ENCODE measurements at regions not wholly inside any gene's neighbourhood (a gene's known extent, or its start where the extent isn't known, plus 50 kb on each side); places are given as distances from the start of the nearest gene placed in this dataset.
"Not testable (repeated sequence)": the region's sequence is repeated elsewhere in the genome, so short reads cannot be mapped to it uniquely, and the experiment has no call there.

DNA sequence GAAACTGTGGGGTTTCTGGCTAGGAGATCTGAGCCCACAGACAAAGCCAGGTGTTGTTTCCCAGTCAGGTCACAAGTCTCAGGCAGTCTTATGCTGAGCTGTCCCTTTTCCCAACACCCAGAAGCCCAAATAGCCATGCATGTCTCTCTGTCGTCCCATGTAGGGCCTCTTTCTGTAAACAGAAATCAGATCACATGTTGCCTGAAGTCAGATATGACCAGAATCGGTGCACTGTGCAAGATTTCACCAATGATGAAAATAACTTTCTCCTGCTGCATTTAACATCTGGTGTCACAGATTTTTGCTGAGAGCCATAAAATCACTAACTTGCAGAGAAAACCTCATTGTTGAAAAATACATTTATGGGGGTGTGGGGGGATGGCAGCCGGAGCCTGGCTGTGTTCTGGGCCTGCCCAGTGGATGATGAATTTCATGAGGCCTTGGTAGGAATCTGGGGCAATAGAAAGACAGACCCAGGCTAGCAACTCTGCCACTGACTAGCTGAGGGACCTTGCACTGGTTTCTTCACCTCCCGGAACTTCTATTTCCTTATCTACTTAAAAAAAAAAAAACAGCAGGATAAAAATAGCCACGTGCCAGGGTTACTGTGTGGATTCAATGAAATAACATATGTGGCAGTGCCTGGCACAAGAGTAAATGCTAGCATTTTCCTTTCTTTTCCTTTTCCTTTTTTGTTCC lies 158.8 kb upstream of the NFIA start:
- Mint-ChIP-seq H3K4me3 (no peak overlapping the region), H3K36me3 (no peaks in the 10 kb centered on the region), H3K27me3 (no peaks in the 10 kb centered on the region), H3K4me1 (no peaks in the 10 kb centered on the region), H3K9me3 (no peaks in the 10 kb centered on the region), H3K27ac (no peak overlapping the region)
- DNase-seq (no peak), ATAC-seq (replicated peaks) (no peak)

DNA sequence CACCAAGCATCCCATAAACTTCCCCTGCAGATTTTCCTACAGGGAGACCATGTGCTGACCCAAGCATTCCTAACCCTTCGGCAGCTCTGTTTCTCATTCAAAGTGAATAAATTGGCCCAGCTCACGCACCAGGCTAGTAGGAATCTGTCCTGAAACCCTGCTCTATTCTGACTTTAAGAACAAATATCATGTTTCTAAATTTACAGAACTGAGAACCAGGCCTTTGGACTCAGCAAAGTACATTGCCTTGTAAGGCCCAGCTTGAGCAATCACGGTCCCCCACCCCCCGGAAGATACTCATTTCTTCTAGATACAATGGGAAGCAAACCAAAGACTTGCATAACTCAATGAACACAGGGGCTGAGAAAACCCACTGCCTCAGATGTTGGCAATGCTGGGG lies 160.1 kb upstream of the NFIA start:
- H3K27me3 Mint-ChIP-seq, result no peaks in the 10 kb centered on the region
- H3K4me3 Mint-ChIP-seq, result no peak overlapping the region
- no peak overlapping the region for H3K27ac Mint-ChIP-seq
- DNase-seq (no peak), ATAC-seq (replicated peaks) (no peak)
- H3K4me1 Mint-ChIP-seq, result no peaks in the 10 kb centered on the region
- H3K36me3 Mint-ChIP-seq, result no peaks in the 10 kb centered on the region
- H3K9me3 Mint-ChIP-seq, result no peaks in the 10 kb centered on the region

DNA sequence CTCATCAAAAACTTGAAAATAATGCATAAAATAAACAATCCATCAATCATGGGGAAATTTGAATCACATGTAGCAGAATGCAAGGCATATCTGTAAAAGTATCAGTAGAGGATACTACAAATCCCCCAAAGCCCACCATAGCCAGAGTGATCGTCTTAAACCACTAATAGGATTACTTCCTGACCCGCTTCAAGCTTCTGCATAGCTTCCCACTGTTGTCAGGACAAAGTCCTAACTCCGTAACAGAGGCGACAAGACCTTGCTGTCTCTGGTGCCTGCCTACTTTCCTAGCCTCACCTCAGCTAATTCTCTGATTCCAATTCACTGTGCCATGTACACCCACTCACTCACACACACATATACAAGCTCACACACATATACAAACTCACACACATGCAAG lies 161.2 kb upstream of the NFIA start:
- no peak for DNase-seq
- Mint-ChIP-seq H3K4me3 (no peak overlapping the region), H3K27ac (no peak overlapping the region), H3K4me1 (no peaks in the 10 kb centered on the region), H3K9me3 (no peaks in the 10 kb centered on the region), H3K36me3 (no peaks in the 10 kb centered on the region), H3K27me3 (no peaks in the 10 kb centered on the region)
- ATAC-seq (replicated peaks), result no peak

DNA sequence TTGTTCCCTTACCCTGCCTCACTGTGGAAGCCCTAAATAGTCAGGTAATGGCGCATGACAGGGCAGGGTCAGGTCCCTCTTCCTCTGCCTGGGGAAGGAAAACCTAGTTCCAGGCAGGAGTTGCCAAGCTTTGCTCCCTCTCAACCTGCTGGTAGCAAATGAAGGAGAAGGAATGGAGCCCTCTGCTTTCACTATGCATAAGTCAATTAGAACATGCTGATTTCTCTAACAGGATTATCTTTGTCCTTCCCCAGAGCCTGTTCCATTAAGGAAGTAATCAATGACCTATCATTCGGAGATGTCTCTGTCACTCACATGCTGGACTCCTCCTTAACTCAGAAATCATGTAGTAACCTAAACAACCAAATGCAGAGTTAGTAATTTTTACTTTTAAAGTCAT lies 161.8 kb upstream of the NFIA start:
- no peaks in the 10 kb centered on the region for H3K36me3 Mint-ChIP-seq
- ATAC-seq (replicated peaks) (no peak), DNase-seq (no peak)
- H3K4me3 Mint-ChIP-seq, result no peak overlapping the region
- no peaks in the 10 kb centered on the region for H3K9me3 Mint-ChIP-seq
- H3K4me1 Mint-ChIP-seq, result no peaks in the 10 kb centered on the region
- H3K27me3 Mint-ChIP-seq, result no peaks in the 10 kb centered on the region
- H3K27ac Mint-ChIP-seq, result no peak overlapping the region

DNA sequence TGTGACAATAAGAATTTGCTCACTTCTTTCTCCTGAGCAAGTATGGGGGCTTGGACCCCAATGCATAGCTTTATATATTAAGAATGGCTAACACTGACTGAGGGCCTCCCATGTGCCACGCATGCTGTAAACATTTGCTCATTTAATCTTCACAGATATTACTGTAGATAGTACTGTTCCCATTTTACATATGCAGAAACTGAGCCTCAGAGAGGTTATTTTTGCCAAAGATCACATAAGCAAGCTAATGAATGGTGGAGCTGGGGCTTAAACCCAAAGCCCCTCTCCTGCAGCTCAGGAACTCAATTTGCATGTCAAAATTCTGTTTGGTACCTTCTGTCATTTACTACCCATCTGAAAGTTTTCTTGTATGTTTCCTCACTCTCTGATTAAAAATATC lies 163.5 kb upstream of the NFIA start:
- no peaks in the 10 kb centered on the region for H3K27me3 Mint-ChIP-seq
- H3K4me3 Mint-ChIP-seq, result no peak overlapping the region
- no peaks in the 10 kb centered on the region for H3K36me3 Mint-ChIP-seq
- H3K27ac Mint-ChIP-seq, result no peak overlapping the region
- ATAC-seq (replicated peaks) (no peak), DNase-seq (no peak)
- no peaks in the 10 kb centered on the region for H3K4me1 Mint-ChIP-seq
- H3K9me3 Mint-ChIP-seq, result no peaks in the 10 kb centered on the region

DNA sequence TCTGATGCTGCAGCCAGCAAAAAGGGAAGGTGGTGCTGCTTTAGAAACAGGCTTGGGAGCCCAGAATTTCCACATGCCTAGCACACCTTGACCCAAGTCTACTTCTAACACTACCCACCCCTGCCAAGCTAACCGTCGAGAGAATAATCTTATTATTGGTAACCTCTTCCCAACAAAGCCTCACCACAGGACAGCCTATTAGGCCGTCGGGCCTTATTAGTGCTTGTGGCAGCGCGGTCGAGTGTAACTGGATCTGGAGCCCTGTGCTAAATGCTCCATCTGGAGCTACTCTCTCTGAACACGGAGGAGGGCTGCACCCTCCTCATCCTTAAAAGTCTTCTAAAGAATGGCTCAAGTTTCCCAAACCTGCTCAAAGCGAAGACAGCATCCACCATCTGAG lies 165.5 kb upstream of the NFIA start:
- no peaks in the 10 kb centered on the region for H3K27me3 Mint-ChIP-seq
- H3K4me1 Mint-ChIP-seq, result no peaks in the 10 kb centered on the region
- ATAC-seq (replicated peaks) (no peak), DNase-seq (no peak)
- H3K36me3 Mint-ChIP-seq, result no peaks in the 10 kb centered on the region
- no peak overlapping the region for H3K4me3 Mint-ChIP-seq
- H3K9me3 Mint-ChIP-seq, result no peaks in the 10 kb centered on the region
- H3K27ac Mint-ChIP-seq, result no peak overlapping the region

DNA sequence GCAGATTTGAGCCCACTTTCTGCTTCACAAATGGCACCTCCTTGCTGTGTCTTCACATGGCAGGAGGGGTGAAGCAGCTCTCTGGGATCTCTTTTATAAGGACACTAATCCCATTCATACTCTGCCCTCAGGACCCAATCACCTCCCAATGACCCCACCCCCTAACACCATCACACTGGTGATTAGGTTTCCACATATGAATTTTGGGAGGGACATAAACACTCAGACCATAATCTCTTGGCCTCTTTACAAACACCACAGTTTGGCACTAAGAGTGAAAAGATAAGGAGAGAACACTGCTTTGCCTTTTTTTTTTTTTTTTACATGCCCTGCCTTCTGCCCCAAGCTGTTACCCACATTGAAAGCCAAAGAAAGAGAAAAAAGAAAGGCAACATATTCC lies 166.2 kb upstream of the NFIA start:
- no peak for ATAC-seq (replicated peaks)
- Mint-ChIP-seq H3K4me3 (no peak overlapping the region), H3K27ac (no peak overlapping the region), H3K36me3 (no peaks in the 10 kb centered on the region), H3K27me3 (no peaks in the 10 kb centered on the region), H3K9me3 (no peaks in the 10 kb centered on the region), H3K4me1 (no peaks in the 10 kb centered on the region)
- DNase-seq, result no peak

DNA sequence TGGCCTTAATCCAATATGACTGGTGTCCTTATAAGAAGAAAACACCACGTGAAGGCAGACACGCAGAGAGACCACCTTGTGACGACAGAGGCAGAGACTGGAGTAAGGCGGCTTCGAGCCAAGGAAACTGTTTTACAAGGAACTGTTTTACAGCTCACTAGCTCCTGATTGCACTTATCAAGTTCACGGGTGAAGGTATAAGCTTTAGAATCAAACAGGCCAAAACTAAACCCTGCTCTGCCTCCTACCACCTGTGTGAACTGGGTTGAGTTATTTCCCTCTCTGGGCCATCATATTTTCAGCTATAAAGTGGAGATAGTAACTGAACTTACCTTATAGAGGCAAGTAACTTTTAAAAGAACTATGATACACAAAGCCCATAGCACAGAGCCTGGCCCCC lies 166.9 kb upstream of the NFIA start:
- no peaks in the 10 kb centered on the region for H3K4me1 Mint-ChIP-seq
- no peaks in the 10 kb centered on the region for H3K36me3 Mint-ChIP-seq
- DNase-seq (no peak), ATAC-seq (replicated peaks) (no peak)
- H3K27ac Mint-ChIP-seq, result no peak overlapping the region
- H3K4me3 Mint-ChIP-seq, result no peak overlapping the region
- H3K9me3 Mint-ChIP-seq, result peaks cover 0 to 2% of the 10 kb centered on the region in 2 donors
- no peaks in the 10 kb centered on the region for H3K27me3 Mint-ChIP-seq

DNA sequence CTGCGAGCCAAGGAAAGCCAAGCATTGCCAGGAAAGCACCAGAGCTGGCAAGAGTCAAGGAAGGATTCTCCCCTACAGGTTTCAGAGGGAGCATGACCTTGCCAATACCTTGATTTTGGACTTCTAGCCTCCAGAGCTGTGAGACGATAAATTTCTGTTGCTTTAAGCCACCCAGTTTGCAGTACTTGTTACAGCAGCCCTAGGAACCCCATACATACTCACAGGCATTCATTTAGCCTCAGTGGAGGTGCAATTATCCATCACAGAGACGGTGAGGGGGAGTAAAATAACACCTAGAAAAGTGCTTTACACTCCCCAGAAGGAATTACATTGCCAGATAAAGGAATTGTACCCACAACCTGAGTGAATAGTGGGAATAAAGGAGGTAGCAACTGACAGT lies 167.4 kb upstream of the NFIA start:
- H3K9me3 Mint-ChIP-seq, result peaks cover 0 to 2% of the 10 kb centered on the region in 2 donors
- no peaks in the 10 kb centered on the region for H3K36me3 Mint-ChIP-seq
- no peak overlapping the region for H3K27ac Mint-ChIP-seq
- no peak overlapping the region for H3K4me3 Mint-ChIP-seq
- H3K27me3 Mint-ChIP-seq, result no peaks in the 10 kb centered on the region
- no peaks in the 10 kb centered on the region for H3K4me1 Mint-ChIP-seq
- DNase-seq (no peak), ATAC-seq (replicated peaks) (no peak)

DNA sequence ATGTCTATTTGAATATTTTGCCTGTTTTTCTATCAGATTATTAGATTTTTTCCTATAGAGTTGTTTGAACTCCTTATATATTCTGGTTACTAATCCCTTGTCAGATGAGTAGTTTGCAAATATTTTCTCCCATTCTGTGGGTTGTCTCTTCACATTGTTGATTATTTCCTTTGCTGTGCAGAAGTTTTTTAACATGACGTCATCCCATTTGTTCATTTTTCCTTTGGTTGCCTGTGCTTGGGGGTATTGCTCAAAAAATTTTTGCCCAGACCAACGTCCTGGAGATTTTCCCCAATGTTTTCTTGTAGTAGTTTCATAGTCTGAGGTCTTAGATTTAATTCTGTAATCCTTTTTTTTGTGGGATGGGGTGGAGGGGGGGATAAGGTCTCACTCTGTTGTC lies 168.7 kb upstream of the NFIA start:
- H3K27me3 Mint-ChIP-seq; ATAC-seq (replicated peaks); H3K9me3 Mint-ChIP-seq; DNase-seq; H3K4me3 Mint-ChIP-seq; H3K36me3 Mint-ChIP-seq; H3K27ac Mint-ChIP-seq; H3K4me1 Mint-ChIP-seq: not testable (repeated sequence)

DNA sequence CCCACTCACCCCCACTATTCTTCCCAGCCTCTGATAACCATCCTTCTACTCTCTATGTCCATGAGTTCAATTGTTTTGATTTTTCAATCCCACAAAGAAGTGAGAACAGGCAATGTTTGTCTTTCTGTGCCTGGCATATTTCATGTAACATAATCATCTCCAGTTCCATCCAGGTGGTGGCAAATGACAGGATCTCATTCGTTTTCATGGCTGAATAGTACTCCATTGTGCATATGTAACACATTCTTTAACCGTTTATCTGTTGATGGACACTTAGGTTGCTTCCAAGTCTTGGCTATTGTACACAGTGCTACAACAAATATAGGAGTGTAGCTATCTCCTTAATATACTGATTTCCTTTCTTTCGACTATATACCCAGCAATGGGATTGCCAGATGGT lies 169.3 kb upstream of the NFIA start:
- no peak overlapping the region for H3K27ac Mint-ChIP-seq
- ATAC-seq (replicated peaks) (no peak), DNase-seq (no peak)
- H3K9me3 Mint-ChIP-seq, result peaks cover 0 to 2% of the 10 kb centered on the region in 2 donors
- H3K4me1 Mint-ChIP-seq, result no peaks in the 10 kb centered on the region
- H3K4me3 Mint-ChIP-seq, result no peak overlapping the region
- no peaks in the 10 kb centered on the region for H3K36me3 Mint-ChIP-seq
- H3K27me3 Mint-ChIP-seq, result no peaks in the 10 kb centered on the region

DNA sequence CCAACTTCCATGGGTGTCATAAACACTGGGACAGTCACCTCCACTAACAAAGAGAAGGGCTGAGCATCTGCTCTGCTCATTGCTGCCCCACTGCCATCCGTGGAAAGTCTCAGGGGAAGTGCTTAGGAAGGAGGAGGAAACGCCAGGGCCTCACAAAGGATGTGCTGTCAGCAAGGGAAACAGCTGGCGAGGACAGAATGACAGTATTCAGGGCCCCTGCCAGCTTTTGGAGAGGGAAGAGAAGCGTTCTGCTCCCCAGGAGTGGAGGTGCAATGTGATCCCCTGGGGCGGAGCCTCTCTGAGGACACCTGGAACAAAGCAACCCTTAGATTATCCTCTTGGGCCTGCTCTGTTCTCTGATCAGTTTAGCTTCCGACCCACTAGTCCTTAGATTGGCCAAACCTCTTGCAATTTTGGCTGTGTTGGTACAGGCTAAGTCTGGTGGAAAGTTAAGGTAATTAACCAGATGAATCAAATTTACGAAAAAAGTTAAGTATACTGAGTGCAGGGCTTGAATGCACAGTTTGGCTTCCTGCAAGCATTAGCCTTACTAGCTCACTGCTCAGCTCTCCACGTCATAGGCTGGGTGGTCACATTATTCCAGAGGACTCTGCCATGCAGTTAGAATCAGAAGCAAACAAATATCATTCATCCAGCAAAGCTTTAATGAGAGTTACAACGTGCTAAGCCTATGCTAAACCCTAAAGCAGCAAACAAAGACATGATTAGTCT lies 170.2 kb upstream of the NFIA start:
- Mint-ChIP-seq H3K9me3 (peaks cover 0 to 2% of the 10 kb centered on the region in 2 donors), H3K36me3 (no peaks in the 10 kb centered on the region), H3K27me3 (no peaks in the 10 kb centered on the region), H3K4me3 (no peak overlapping the region), H3K4me1 (no peaks in the 10 kb centered on the region), H3K27ac (no peak overlapping the region)
- DNase-seq (no peak), ATAC-seq (replicated peaks) (no peak)

DNA sequence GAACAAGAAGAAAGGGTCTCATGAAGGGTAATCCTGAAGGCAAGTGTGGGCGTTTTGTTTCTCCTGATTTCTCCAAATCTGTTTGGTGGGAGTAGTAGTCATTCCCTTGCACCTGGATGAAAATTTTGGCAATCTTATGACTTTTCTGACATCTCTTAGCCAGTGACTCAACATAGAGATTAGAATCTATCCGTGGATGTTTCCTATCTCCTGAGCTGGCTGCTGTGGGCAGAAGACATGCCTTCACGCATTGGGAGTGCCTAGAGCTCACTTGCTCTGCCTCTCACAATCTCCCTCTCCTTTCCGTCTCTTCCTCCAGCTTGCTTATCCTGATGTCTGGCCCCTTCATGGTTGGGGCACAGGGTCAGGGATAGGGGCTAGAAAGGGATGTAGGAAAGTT lies 174.2 kb upstream of the NFIA start:
- ATAC-seq (replicated peaks), result no peak
- H3K9me3 Mint-ChIP-seq, result peaks cover 0 to 2% of the 10 kb centered on the region in 2 donors
- no peak overlapping the region for H3K4me3 Mint-ChIP-seq
- DNase-seq, result no peak
- H3K36me3 Mint-ChIP-seq, result no peaks in the 10 kb centered on the region
- no peak overlapping the region for H3K27ac Mint-ChIP-seq
- no peaks in the 10 kb centered on the region for H3K27me3 Mint-ChIP-seq
- H3K4me1 Mint-ChIP-seq, result no peaks in the 10 kb centered on the region

DNA sequence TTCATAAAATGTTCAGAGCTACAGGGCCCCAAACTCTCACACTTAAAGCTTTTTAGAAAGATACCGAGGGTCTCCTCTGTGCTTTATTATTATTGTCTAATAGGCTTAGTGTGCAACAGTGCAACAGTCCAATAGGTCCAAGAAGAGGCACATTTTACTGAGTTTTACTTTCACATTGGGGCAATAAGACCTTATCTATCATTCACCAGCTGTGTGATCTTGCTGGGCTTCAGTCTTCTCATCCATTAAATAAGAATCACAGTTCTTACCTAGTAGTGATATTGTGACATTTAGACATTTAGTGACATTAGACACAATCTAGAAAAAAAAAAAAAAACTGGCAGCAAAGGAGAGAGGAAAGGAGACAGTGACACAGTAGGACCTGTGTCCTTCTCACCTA lies 175.8 kb upstream of the NFIA start:
- DNase-seq (no peak), ATAC-seq (replicated peaks) (no peak)
- Mint-ChIP-seq H3K27me3 (no peaks in the 10 kb centered on the region), H3K9me3 (peaks cover 0 to 2% of the 10 kb centered on the region in 2 donors), H3K27ac (no peak overlapping the region), H3K4me1 (no peaks in the 10 kb centered on the region), H3K4me3 (no peak overlapping the region), H3K36me3 (no peaks in the 10 kb centered on the region)

DNA sequence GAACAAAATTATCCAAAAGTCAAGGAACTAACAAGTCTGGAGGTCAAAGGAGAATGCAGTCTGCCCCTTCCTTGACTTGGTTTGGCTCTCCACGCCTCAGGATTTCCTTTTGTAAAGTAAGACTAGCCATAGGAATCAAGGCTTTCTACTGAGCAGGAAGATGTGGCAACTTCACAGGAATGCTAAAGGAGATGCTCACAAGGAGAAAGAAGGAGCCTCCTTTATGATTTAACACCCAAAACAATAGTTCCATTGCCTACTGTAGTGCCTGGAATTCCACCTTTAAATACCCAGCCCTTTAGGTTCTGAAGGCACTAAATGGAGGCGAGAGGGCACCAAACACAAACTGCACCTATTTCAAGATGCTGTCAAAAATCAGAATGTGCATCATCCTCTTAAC lies 176.3 kb upstream of the NFIA start:
- Mint-ChIP-seq H3K36me3 (no peaks in the 10 kb centered on the region), H3K9me3 (peaks cover 0 to 2% of the 10 kb centered on the region in 2 donors), H3K27ac (no peak overlapping the region), H3K4me3 (no peak overlapping the region), H3K4me1 (no peaks in the 10 kb centered on the region), H3K27me3 (no peaks in the 10 kb centered on the region)
- DNase-seq (no peak), ATAC-seq (replicated peaks) (no peak)

All from stimulated activated naive B cell treated with anti-CD40 and anti-IgM and Interleukin-4, amounts not matched to agents 10 μg/mL and 1 μg/mL and 100 μg/mL, for 72 hours (primary cell).